ENCODE measurements at regions not wholly inside any gene's neighbourhood (a gene's known extent, or its start where the extent isn't known, plus 50 kb on each side); places are given as distances from the start of the nearest gene placed in this dataset.

- H3K27ac ChIP-seq = no peak overlapping the region
These were observed 808.6 kb upstream of the ARGLU1 start for GRCh38 chr13:107376341-107377125.

GRCh38 chr13:107375701-107376340, 807.9 kb upstream of the ARGLU1 start:
- H3K4me3 ChIP-seq = no peak overlapping the region
- H3K27me3 ChIP-seq = no peaks in the 10 kb centered on the region
- no peak for DNase-seq (ENCODE audit: low spot score)
- no peaks in the 10 kb centered on the region for H3K9me2 ChIP-seq (replicated peaks; ENCODE audit: insufficient read depth)
- no peaks in the 10 kb centered on the region for H3K79me2 ChIP-seq
- 94% methylated on average over 4 of the region's 4 CpGs for WGBS (ENCODE audit: low lambda C conversion rate, missing lambda C conversion rate)
- no peak overlapping the region for H3K4me2 ChIP-seq
- H3K27ac ChIP-seq = no peak overlapping the region
- H4K20me1 ChIP-seq (ENCODE audit: insufficient read depth, poor library complexity, severe bottlenecking) = no peaks in the 10 kb centered on the region
- TF ChIP-seq CTCF (IDR thresholded peaks at IDR 0.05; ENCODE audit: poor library complexity) = no peak
- no peak for TF ChIP-seq EZH2phosphoT487 (IDR thresholded peaks at IDR 0.05; ENCODE audit: low read depth, severe bottlenecking, unreplicated experiment)
- TF ChIP-seq EZH2 (IDR thresholded peaks at IDR 0.05; ENCODE audit: borderline replicate concordance) = no peak
- H2AFZ ChIP-seq = no peak overlapping the region
- no peaks in the 10 kb centered on the region for H3K36me3 ChIP-seq (replicated peaks; ENCODE audit: insufficient read depth, low read depth)
- H3K4me1 ChIP-seq (ENCODE audit: insufficient read depth) = no peaks in the 10 kb centered on the region
- no peaks in the 10 kb centered on the region for H3K9me3 ChIP-seq (ENCODE audit: low read depth)

More at GRCh38 chr13:107376341-107377125, 808.6 kb upstream of the ARGLU1 start:
- WGBS (ENCODE audit: low lambda C conversion rate, missing lambda C conversion rate) = 51% methylated on average over 6 of the region's 6 CpGs
- no peaks in the 10 kb centered on the region for H3K79me2 ChIP-seq
- H3K4me1 ChIP-seq (ENCODE audit: insufficient read depth) = no peaks in the 10 kb centered on the region
- H3K4me2 ChIP-seq = no peak overlapping the region
- DNase-seq (ENCODE audit: low spot score) = no peak
- H2AFZ ChIP-seq = no peak overlapping the region
- no peak for TF ChIP-seq CTCF (IDR thresholded peaks at IDR 0.05; ENCODE audit: poor library complexity)
- no peaks in the 10 kb centered on the region for H3K36me3 ChIP-seq (replicated peaks; ENCODE audit: insufficient read depth, low read depth)
- no peaks in the 10 kb centered on the region for H3K9me3 ChIP-seq (ENCODE audit: low read depth)
- H3K27me3 ChIP-seq = no peaks in the 10 kb centered on the region
- no peak overlapping the region for H3K4me3 ChIP-seq
- H4K20me1 ChIP-seq (ENCODE audit: insufficient read depth, poor library complexity, severe bottlenecking) = no peaks in the 10 kb centered on the region
- H3K9me2 ChIP-seq (replicated peaks; ENCODE audit: insufficient read depth) = no peaks in the 10 kb centered on the region

- no peaks in the 10 kb centered on the region for H3K9me2 ChIP-seq (replicated peaks; ENCODE audit: insufficient read depth)
- TF ChIP-seq EZH2 (IDR thresholded peaks at IDR 0.05; ENCODE audit: borderline replicate concordance) = no peak
- no peak for TF ChIP-seq CTCF (IDR thresholded peaks at IDR 0.05; ENCODE audit: poor library complexity)
- TF ChIP-seq EZH2phosphoT487 (IDR thresholded peaks at IDR 0.05; ENCODE audit: low read depth, severe bottlenecking, unreplicated experiment) = no peak
- H2AFZ ChIP-seq = no peak overlapping the region
- H3K4me3 ChIP-seq = no peak overlapping the region
- no peaks in the 10 kb centered on the region for H4K20me1 ChIP-seq (ENCODE audit: insufficient read depth, poor library complexity, severe bottlenecking)
- no peak overlapping the region for H3K4me2 ChIP-seq
- no peaks in the 10 kb centered on the region for H3K27me3 ChIP-seq
- 94% methylated on average over 2 of the region's 2 CpGs for WGBS (ENCODE audit: low lambda C conversion rate, missing lambda C conversion rate)
- H3K36me3 ChIP-seq (replicated peaks; ENCODE audit: insufficient read depth, low read depth) = no peaks in the 10 kb centered on the region
- H3K9me3 ChIP-seq (ENCODE audit: low read depth) = no peaks in the 10 kb centered on the region
- no peaks in the 10 kb centered on the region for H3K79me2 ChIP-seq
- H3K27ac ChIP-seq = no peak overlapping the region
- H3K4me1 ChIP-seq (ENCODE audit: insufficient read depth) = no peaks in the 10 kb centered on the region
- DNase-seq (ENCODE audit: low spot score) = no peak
These were observed 806.1 kb upstream of the ARGLU1 start for GRCh38 chr13:107374038-107374437.

Data from hepatocyte (in vitro differentiated cells).